Loucy (cell line): ENCODE measurements at regions not wholly inside any gene's neighbourhood (a gene's known extent, or its start where the extent isn't known, plus 50 kb on each side); places are given as distances from the start of the nearest gene placed in this dataset.

Experiments
- H2AFZ ChIP-seq: fragments of 200-600 bp; sonication (generic); 2 replicates; pipeline ENCODE4 v1.6.0; 2016; ENCODE audit warnings: antibody characterized with exemption, mild to moderate bottlenecking, low read length, moderate library complexity
- H3F3A ChIP-seq: fragments of 200-600 bp; 2 replicates; pipeline ENCODE4 v1.6.0; 2016; ENCODE audit warnings: antibody characterized with exemption, low read depth, mild to moderate bottlenecking
- H3K27me3 ChIP-seq: fragments of 200-600 bp; sonication (generic); 2 replicates; pipeline ENCODE4 v1.6.1; 2014; ENCODE audit warnings: low read length, mild to moderate bottlenecking; ENCODE audit not compliant: insufficient read depth, poor library complexity, severe bottlenecking
- H3K36me3 ChIP-seq: fragments of 200-600 bp; sonication (generic); 2 replicates; pipeline ENCODE4 v1.6.1; 2016; ENCODE audit warnings: low read length; ENCODE audit not compliant: insufficient read depth
- H3K4me1 ChIP-seq: fragments of 200-600 bp; sonication (generic); 2 replicates; pipeline ENCODE4 v1.5.1; 2014; ENCODE audit warnings: low read length, mild to moderate bottlenecking; ENCODE audit not compliant: insufficient read depth, poor library complexity, severe bottlenecking
- H3K4me2 ChIP-seq: fragments of 200-600 bp; sonication (generic); 2 replicates; pipeline ENCODE4 v1.6.0; 2014; ENCODE audit warnings: antibody characterized with exemption, low read length, low read depth, mild to moderate bottlenecking; ENCODE audit not compliant: poor library complexity, severe bottlenecking
- H3K4me3 ChIP-seq: fragments of 200-600 bp; sonication (generic); 2 replicates; pipeline ENCODE4 v1.5.1; 2014; ENCODE audit warnings: low read length, mild to moderate bottlenecking, mixed read lengths; ENCODE audit not compliant: poor library complexity, severe bottlenecking
- H3K79me2 ChIP-seq: fragments of 200-600 bp; sonication (generic); 2 replicates; pipeline ENCODE4 v1.6.1; 2014; ENCODE audit warnings: low read length; ENCODE audit not compliant: insufficient read depth
- H3K9ac ChIP-seq: fragments of 200-600 bp; sonication (generic); 2 replicates; pipeline ENCODE4 v1.6.0; 2014; ENCODE audit warnings: mild to moderate bottlenecking, low read depth, low read length, moderate library complexity; ENCODE audit not compliant: poor library complexity, severe bottlenecking
- H3K9me2 ChIP-seq: fragments of 200-600 bp; sonication (generic); replicated peaks from 2 replicates; pipeline ENCODE4 v1.6.1; 2016; ENCODE audit warnings: low read depth, low read length, mixed read lengths
- H3K9me3 ChIP-seq: fragments of 200-600 bp; sonication (generic); 2 replicates; pipeline ENCODE4 v1.6.1; 2014; ENCODE audit warnings: mild to moderate bottlenecking, antibody characterized with exemption, low read length, low read depth; ENCODE audit not compliant: insufficient read depth
- H4K20me1 ChIP-seq: fragments of 200-600 bp; sonication (generic); 2 replicates; pipeline ENCODE4 v1.6.0; 2014; ENCODE audit warnings: antibody characterized with exemption, low read length, mild to moderate bottlenecking; ENCODE audit not compliant: insufficient read depth, poor library complexity, severe bottlenecking
- EZH2phosphoT487 ChIP-seq: fragments of 200-600 bp; IDR thresholded peaks from 2 replicates; pipeline ENCODE4 v1.6.1; 2018; ENCODE audit warnings: antibody characterized with exemption, mild to moderate bottlenecking, moderate library complexity, borderline replicate concordance
- TF ChIP-seq, protein P1 (sequence below): fragments of 200-600 bp; sonication (generic); conservative IDR thresholded peaks from 2 replicates; pipeline ENCODE4 v1.5.1; 2014; ENCODE audit warnings: mild to moderate bottlenecking, antibody characterized with exemption, low read length

DNA sequence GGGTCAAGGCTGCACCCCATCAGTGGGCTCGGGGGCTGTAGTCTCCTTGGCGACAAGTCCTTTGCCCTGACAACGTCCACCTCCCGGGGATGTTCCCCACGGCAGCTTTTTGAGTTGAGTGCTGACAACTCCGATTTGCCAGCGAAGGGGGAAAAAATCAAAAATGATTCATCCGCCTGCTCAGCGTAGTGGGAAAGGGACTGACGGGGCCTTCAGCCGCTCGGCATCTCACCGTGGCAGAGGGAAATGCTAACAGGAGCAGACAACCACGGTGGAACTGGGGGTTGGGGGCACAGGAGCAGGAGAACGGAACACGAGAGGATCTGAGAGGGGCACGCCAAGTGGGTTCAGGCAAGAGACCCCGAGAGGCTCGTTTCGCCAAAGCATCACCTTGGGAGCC lies 173.7 kb downstream of the TFAP2C start:
- Histone ChIP-seq H3K4me1 (no peaks in the 10 kb centered on the region), H3K79me2 (no peaks in the 10 kb centered on the region), H3K9me3 (no peaks in the 10 kb centered on the region; the same call in 1 of the 2 replicates), H4K20me1 (no peaks in the 10 kb centered on the region), H3K4me3 (no peak overlapping the region), H3K4me2 (no peak overlapping the region), H3F3A (no peaks in the 10 kb centered on the region), H3K9me2 (no peaks in the 10 kb centered on the region), H3K36me3 (no peaks in the 10 kb centered on the region), H3K27me3 (no peaks in the 10 kb centered on the region), H2AFZ (no peak overlapping the region), H3K9ac (no peak overlapping the region)
- no peak for TF ChIP-seq EZH2phosphoT487
- TF ChIP-seq, protein P1, sequence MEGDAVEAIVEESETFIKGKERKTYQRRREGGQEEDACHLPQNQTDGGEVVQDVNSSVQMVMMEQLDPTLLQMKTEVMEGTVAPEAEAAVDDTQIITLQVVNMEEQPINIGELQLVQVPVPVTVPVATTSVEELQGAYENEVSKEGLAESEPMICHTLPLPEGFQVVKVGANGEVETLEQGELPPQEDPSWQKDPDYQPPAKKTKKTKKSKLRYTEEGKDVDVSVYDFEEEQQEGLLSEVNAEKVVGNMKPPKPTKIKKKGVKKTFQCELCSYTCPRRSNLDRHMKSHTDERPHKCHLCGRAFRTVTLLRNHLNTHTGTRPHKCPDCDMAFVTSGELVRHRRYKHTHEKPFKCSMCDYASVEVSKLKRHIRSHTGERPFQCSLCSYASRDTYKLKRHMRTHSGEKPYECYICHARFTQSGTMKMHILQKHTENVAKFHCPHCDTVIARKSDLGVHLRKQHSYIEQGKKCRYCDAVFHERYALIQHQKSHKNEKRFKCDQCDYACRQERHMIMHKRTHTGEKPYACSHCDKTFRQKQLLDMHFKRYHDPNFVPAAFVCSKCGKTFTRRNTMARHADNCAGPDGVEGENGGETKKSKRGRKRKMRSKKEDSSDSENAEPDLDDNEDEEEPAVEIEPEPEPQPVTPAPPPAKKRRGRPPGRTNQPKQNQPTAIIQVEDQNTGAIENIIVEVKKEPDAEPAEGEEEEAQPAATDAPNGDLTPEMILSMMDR, result no peak

GRCh38 chr20:56805313-56805712 lies 176.2 kb downstream of the TFAP2C start:
- H3K27me3 ChIP-seq, result no peaks in the 10 kb centered on the region
- H3K9me2 ChIP-seq, result no peaks in the 10 kb centered on the region
- H3K79me2 ChIP-seq, result no peaks in the 10 kb centered on the region
- TF ChIP-seq, protein P1, result no peak
- no peak for TF ChIP-seq EZH2phosphoT487
- no peaks in the 10 kb centered on the region for H4K20me1 ChIP-seq
- H3K4me1 ChIP-seq, result no peaks in the 10 kb centered on the region
- no peak overlapping the region for H2AFZ ChIP-seq
- no peak overlapping the region for H3K9ac ChIP-seq
- H3K4me2 ChIP-seq, result no peak overlapping the region
- no peak overlapping the region for H3K4me3 ChIP-seq
- no peaks in the 10 kb centered on the region; the same call in 1 of the 2 replicates for H3K9me3 ChIP-seq
- H3K36me3 ChIP-seq, result no peaks in the 10 kb centered on the region
- H3F3A ChIP-seq, result no peaks in the 10 kb centered on the region

- no peaks in the 10 kb centered on the region for H3K9me2 ChIP-seq
- no peaks in the 10 kb centered on the region for H3K27me3 ChIP-seq
- H3K9ac ChIP-seq, result no peak overlapping the region
- no peak overlapping the region for H2AFZ ChIP-seq
- H3K9me3 ChIP-seq, result no peaks in the 10 kb centered on the region; the same call in 1 of the 2 replicates
- H3F3A ChIP-seq, result no peaks in the 10 kb centered on the region
- H3K4me2 ChIP-seq, result no peak overlapping the region
- no peaks in the 10 kb centered on the region for H4K20me1 ChIP-seq
- no peaks in the 10 kb centered on the region for H3K36me3 ChIP-seq
- no peaks in the 10 kb centered on the region for H3K79me2 ChIP-seq
- H3K4me3 ChIP-seq, result no peak overlapping the region
- H3K4me1 ChIP-seq, result no peaks in the 10 kb centered on the region
- TF ChIP-seq, protein P1, result no peak
- no peak for TF ChIP-seq EZH2phosphoT487
Measured at GRCh38 chr20:56805966-56806365, 176.9 kb downstream of the TFAP2C start.
